Neural progenitor cell (in vitro differentiated cells): ENCODE measurements at regions not wholly inside any gene's neighbourhood (a gene's known extent, or its start where the extent isn't known, plus 50 kb on each side); places are given as distances from the start of the nearest gene placed in this dataset.

Experiments used
- EZH2 ChIP-seq: fragments of 200-600 bp; sonication (generic); IDR thresholded peaks from 2 replicates; pipeline ENCODE4 v1.6.1; 2017; ENCODE audit warnings: antibody characterized with exemption, mild to moderate bottlenecking, moderate library complexity
- EZH2phosphoT487 ChIP-seq: fragments of 200-600 bp; sonication (generic); IDR thresholded peaks from 2 replicates; pipeline ENCODE4 v1.6.1; 2017; ENCODE audit warnings: antibody characterized with exemption
- TF ChIP-seq, protein P1 (sequence below): fragments of 200-600 bp; sonication (generic); IDR thresholded peaks from 2 replicates; pipeline ENCODE4 v1.5.1; 2017; ENCODE audit warnings: antibody characterized with exemption, mild to moderate bottlenecking

- TF ChIP-seq, protein P1, sequence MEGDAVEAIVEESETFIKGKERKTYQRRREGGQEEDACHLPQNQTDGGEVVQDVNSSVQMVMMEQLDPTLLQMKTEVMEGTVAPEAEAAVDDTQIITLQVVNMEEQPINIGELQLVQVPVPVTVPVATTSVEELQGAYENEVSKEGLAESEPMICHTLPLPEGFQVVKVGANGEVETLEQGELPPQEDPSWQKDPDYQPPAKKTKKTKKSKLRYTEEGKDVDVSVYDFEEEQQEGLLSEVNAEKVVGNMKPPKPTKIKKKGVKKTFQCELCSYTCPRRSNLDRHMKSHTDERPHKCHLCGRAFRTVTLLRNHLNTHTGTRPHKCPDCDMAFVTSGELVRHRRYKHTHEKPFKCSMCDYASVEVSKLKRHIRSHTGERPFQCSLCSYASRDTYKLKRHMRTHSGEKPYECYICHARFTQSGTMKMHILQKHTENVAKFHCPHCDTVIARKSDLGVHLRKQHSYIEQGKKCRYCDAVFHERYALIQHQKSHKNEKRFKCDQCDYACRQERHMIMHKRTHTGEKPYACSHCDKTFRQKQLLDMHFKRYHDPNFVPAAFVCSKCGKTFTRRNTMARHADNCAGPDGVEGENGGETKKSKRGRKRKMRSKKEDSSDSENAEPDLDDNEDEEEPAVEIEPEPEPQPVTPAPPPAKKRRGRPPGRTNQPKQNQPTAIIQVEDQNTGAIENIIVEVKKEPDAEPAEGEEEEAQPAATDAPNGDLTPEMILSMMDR = no peak
- TF ChIP-seq EZH2 = no peak
- TF ChIP-seq EZH2phosphoT487 = no peak
These were observed 74.8 kb upstream of the IPO5 start for GRCh38 chr13:97878431-97879375.
